Glutamatergic neuron (in vitro differentiated cells): ENCODE measurements at regions not wholly inside any gene's neighbourhood (a gene's known extent, or its start where the extent isn't known, plus 50 kb on each side); places are given as distances from the start of the nearest gene placed in this dataset.

Source experiments
- DNase-seq: peaks from one replicate; pipeline ENCODE4 v3.0.0; 2022
- H3K27ac Mint-ChIP-seq: one replicate; pipeline ENCODE4 v1.8.0; 2020; ENCODE audit warnings: mild to moderate bottlenecking, mixed read lengths, inconsistent platforms; ENCODE audit not compliant: unreplicated experiment
- H3K27me3 Mint-ChIP-seq: one replicate; pipeline ENCODE4 v1.8.0; 2020; ENCODE audit warnings: mild to moderate bottlenecking, moderate library complexity, mixed read lengths, inconsistent platforms; ENCODE audit not compliant: unreplicated experiment
- H3K36me3 Mint-ChIP-seq: one replicate; pipeline ENCODE4 v1.8.0; 2020; ENCODE audit warnings: mild to moderate bottlenecking, mixed read lengths, inconsistent platforms; ENCODE audit not compliant: unreplicated experiment
- H3K4me1 Mint-ChIP-seq: one replicate; pipeline ENCODE4 v1.8.0; 2020; ENCODE audit warnings: mild to moderate bottlenecking, low read depth, mixed read lengths, inconsistent platforms; ENCODE audit not compliant: unreplicated experiment
- H3K4me3 Mint-ChIP-seq: one replicate; pipeline ENCODE4 v1.8.0; 2020; ENCODE audit warnings: mild to moderate bottlenecking, mixed read lengths, inconsistent platforms; ENCODE audit not compliant: unreplicated experiment
- H3K9me3 Mint-ChIP-seq: one replicate; pipeline ENCODE4 v1.8.0; 2020; ENCODE audit warnings: mild to moderate bottlenecking, moderate library complexity, mixed read lengths, inconsistent platforms; ENCODE audit not compliant: unreplicated experiment
- CTCF ChIP-seq: fragments of 200-600 bp; sonication (generic); IDR thresholded peaks from one replicate; pipeline ENCODE4 v1.5.0; 2021; ENCODE audit not compliant: partially characterized antibody, unreplicated experiment

- no peak for DNase-seq
- Mint-ChIP-seq H3K27me3 (peaks cover 6% of the 10 kb centered on the region), H3K27ac (peak overlapping the region; percentile 81), H3K9me3 (peaks cover 10% of the 10 kb centered on the region), H3K4me3 (peak overlapping the region; percentile 82), H3K36me3 (no peaks in the 10 kb centered on the region), H3K4me1 (peaks cover 13% of the 10 kb centered on the region)
- no peak for TF ChIP-seq CTCF
Observed at GRCh38 chrX:40174001-40174853, 76.5 kb upstream of the BCOR start.

GRCh38 chrX:40173143-40174000 is 75.6 kb upstream of the BCOR start:
- Mint-ChIP-seq H3K27ac (peak overlapping the region; percentile 78), H3K36me3 (no peaks in the 10 kb centered on the region), H3K9me3 (peaks cover 9% of the 10 kb centered on the region), H3K27me3 (peaks cover 6% of the 10 kb centered on the region), H3K4me3 (peak overlapping the region; percentile 68), H3K4me1 (peaks cover 13% of the 10 kb centered on the region)
- DNase-seq = no peak
- TF ChIP-seq CTCF = no peak

GRCh38 chrX:40172401-40173142 is 74.8 kb upstream of the BCOR start:
- Mint-ChIP-seq H3K27me3 (peaks cover 6% of the 10 kb centered on the region), H3K4me1 (peaks cover 13% of the 10 kb centered on the region), H3K9me3 (peaks cover 8% of the 10 kb centered on the region), H3K36me3 (no peaks in the 10 kb centered on the region), H3K27ac (peak overlapping the region; percentile 20), H3K4me3 (peak overlapping the region; percentile 79)
- no peak for DNase-seq
- TF ChIP-seq CTCF = no peak

- H3K9me3 Mint-ChIP-seq = peaks cover 8% of the 10 kb centered on the region
- H3K27me3 Mint-ChIP-seq = peaks cover 6% of the 10 kb centered on the region
- peaks cover 16% of the 10 kb centered on the region for H3K4me1 Mint-ChIP-seq
- peak overlapping the region; percentile 79 for H3K4me3 Mint-ChIP-seq
- no peak overlapping the region for H3K27ac Mint-ChIP-seq
- H3K36me3 Mint-ChIP-seq = no peaks in the 10 kb centered on the region
- peak; percentile 44 for DNase-seq
- no peak for TF ChIP-seq CTCF
Observed at GRCh38 chrX:40171513-40172400, 74.0 kb upstream of the BCOR start.
